ENCODE measurements at regions not wholly inside any gene's neighbourhood (a gene's known extent, or its start where the extent isn't known, plus 50 kb on each side); places are given as distances from the start of the nearest gene placed in this dataset.

DNA sequence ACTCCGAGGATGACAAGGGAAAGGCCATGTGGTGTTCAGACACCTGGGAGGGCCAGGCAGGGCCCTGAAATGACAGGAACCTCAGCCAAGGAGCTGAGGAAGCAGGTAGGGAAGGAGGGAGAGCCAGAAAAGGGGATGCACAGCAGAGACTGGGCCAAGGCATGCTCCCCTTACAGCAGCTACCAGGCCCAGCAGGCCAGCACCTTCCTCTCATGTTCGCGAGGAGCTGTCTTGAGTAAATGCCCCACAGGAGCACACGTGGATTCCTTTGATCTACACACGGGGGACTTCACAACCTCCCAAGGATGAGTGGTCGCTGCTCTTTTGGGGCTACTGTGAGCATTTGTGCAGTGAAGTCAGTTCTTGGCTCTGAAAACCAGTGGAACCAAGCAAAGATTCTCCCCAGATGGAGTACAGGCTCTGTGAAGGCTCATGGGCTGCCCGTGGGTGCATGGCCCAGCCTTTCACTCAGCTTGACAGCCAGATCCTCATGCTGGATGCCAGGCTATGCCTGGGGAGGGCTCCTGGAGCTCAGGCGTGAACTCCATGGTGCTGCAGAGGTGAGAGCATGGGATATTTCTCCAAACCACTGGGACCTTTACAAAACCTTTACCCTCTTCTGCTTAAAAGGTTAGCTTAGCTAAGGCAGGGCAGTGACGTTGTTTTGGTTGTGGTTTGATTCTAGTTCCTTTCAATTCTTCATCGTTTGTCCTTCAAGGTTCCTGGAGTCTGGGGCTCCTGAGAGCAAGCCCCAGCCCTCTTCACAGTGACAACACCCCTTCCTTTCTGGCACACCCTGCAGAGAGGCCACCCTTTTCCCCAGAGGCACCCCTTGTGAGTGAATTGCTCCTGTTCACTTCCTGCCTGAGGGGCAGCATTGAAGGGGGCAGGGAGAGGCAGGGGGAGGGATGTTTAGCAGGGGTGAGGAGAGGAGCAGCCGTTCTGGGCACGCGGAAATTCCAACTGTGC is 74.2 kb upstream of the ZPBP start:
- DNase-seq (ENCODE audit: low read depth in 2 of 2), result no peak

DNA sequence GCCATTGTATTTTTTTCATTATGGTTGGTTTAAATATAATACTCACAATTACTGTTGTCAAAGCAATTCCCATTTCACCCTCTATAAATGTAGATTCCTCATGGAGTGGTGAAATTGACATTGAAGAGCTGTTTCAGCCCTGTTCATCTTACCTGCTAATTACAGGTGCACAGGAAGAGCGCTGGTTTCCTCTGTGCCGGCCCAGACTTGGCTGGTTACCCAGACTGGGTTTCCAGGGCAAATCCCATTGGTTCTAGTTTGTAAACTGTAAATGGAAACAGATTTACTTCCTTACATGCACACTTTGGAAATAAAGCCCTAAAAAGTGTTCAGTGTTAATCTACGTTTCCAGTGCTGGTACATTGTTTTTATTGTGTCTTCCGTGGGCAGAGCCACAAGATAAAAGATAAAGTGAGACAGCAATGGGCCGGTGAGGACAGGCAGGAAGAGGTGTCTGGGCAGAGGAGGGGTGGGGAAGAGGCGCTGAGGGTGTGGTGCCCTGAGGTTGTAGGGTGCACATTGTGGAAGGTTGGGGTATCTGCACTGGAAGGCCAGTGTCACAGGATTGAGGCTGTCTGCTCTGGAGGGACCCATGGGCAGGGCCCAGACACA is 71.6 kb upstream of the ZPBP start:
- no peak for DNase-seq (ENCODE audit: low read depth in 2 of 2)

DNA sequence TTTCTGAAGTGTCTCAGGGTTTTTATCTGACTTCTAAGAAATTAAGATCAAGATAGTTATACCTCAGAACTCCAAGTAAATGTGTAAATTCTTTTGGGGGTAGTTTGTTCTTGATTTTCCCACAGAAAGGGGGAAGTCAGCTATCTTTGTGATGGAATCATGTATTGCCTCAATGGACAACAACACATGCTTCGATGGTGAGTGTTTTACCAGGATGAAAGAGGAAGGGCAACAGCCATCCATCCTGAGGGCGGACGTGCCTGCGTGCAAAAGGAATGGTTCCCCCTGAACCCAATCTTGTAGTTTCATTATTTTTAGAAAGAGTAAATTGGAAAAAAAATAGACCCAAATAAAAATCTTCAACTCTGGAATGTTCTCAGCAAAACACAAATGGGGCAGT is 67.2 kb upstream of the ZPBP start:
- no peak for DNase-seq (ENCODE audit: low read depth in 2 of 2)

DNA sequence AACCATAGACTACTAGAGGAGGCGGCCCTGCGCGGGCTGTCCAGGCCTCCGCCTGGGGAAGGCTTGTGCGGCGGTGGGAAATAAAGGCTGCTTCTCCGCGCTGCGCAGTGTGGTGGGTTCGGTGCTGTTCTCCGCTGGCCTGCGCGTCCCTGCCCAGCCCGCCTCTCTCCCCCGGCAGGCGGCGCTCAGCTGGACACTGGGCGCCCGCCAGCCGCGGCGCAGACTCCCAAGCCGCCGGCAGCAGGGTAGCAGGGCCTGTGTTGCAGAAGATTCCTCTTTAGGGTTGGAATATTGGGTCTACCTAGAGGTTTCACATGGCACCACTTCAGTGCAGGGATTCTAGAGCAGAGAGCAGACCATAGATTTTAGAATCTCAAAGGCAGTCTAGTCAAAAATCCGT is 66.1 kb upstream of the ZPBP start:
- DNase-seq (ENCODE audit: low read depth in 2 of 2), result no peak

DNA sequence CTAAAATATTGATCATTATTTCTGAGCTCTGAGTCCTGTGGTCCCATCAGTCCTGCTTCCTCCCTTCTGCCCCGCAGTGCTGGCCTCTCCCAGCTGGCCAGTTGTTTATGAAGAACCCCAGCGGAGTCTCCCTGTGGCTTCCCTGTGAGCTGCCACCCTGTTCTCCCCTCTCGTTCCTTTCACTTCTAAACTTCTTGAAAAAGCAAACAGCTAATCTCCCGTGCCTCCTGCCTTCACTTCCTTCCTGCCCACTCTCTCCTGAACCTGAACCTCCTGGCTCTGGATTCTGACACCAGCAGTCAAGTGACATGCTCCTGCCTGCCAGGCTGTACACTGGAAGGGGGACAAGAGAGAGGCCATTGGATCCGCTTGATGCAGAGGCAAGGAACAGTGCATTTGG is 63.7 kb upstream of the ZPBP start:
- DNase-seq (ENCODE audit: low read depth in 2 of 2), result no peak

DNA sequence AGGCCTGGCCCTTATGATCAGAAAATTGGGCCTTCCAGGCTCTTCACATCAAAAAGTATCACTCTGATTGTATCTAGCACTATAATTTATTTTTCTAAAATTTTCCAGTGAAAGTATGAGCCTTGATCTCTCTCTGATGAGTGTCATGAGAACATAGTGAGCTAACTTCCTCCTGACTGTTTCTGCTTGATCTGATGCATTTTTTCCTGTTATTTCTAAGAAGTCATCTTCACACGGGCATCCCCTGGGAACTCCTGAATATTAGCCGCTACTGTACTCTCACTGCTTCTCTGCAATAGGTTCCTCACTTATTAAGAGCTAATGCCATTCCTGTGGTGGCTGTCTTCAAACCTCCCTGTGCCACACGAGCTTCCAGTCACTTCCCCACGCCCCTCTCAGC is 63.1 kb upstream of the ZPBP start:
- no peak for DNase-seq (ENCODE audit: low read depth in 2 of 2)

DNA sequence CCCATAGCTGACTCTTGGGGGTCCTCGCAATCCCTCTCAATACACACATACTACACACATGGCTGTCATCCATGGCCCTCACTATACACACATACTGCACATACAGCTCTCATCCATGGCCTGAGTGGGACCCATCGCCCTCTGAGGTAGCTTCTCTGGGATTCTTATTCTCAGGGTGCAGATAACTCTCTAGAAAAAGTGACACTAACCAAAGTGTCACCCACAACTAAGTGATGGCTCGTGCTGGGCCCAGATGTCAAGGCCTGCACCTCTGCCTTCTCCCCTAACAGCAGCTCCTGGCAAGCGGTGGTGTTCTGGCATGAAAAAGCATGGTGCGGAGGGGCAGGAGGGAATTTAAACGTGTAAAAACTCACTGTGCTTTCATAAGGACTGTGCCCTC is 62.7 kb upstream of the ZPBP start:
- DNase-seq (ENCODE audit: low read depth in 2 of 2), result no peak

DNA sequence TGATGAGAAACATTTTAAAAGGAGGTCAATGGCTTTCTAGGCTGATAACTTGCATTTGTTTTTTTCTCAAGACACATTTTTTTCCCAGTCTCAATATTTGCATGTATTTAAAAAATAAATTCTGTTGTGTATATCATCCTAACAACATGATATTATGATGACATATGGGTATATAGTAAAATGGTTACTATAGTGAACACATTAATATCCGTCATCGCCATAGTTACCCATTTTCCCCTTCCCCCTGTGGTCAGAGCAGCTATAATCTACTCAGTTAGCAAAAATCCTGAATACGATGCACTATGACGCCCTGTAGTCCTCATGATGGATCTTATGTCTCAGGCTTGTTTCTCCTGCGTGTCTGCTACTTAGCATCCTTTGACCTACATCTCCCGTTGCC is 60.9 kb upstream of the ZPBP start:
- no peak for DNase-seq (ENCODE audit: low read depth in 2 of 2)

DNA sequence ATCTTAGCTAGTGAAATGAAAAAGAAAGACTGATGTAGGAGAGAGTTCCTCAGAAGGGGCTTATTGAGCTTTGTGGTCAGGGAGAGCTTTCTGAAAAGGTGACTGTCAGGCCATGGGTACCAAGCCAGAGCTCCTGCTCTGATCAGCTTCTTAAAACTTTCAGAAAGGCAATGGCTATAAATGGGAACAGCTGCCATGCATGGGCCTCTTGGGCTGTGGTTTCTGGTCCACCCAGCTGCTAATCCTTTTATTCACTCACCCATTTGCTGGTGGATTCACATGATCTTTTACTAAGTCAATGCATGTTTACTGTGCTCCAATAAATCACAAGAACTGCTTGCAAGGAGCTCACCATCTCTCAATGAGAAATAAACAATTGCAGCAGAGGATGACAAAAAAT is 60.1 kb upstream of the ZPBP start:
- DNase-seq (ENCODE audit: low read depth in 2 of 2), result no peak

DNA sequence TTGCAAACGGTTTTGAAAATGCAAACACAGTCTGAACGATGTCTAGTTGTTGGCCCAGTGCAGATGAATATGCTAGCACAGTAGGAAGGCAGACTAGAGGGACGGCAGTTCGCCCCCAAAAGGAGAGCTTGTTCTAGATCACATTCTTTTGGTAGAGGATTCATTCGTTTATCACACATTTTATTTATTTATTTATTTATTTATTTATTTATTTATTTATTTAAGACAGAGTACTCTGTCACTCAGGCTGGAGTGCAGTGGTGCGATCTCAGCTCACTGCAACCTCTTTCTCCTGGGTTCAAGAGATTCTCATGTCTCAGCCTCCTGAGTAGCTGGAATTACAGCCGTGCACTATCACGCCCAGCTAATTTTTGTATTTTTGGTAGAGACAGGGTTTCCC is 59.4 kb upstream of the ZPBP start:
- no peak for DNase-seq (ENCODE audit: low read depth in 2 of 2)

DNA sequence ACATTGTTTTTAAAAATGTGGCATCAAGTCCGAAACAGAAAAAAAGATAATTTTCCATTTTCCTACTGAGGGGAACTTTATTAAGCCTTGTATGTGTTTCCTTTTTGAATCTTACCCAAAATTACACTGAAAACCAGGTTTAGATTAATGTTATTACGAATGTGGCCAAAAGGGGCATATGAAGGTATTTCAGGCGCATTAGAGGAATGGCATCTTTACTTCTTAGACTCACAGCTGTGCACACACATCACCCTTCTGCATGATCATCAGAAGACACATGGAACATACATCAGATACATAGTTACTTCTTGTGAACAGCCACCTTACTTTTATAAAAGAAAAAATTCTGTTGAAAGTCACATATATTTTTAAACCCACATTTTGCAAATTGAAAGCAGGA is 58.6 kb upstream of the ZPBP start:
- DNase-seq (ENCODE audit: low read depth in 2 of 2), result no peak

DNA sequence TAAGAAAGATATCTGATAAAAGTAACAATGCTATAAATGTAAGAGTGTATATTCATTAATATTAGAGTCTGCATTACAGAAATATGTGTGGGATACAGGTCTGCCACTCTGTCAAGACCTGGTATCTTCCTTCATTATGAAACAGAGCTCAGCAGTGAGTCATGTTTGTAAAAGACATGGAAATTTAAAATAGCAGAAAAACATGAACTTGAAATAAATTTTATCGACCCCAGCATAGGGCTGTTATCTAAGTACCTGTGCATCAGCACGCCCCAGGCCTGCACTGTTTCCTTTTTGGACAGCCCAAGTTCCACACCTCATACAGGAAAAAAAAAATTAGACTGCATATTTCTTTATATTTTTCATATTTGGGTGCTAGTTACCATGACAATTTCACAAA is 58.0 kb upstream of the ZPBP start:
- DNase-seq (ENCODE audit: low read depth in 2 of 2), result no peak

DNA sequence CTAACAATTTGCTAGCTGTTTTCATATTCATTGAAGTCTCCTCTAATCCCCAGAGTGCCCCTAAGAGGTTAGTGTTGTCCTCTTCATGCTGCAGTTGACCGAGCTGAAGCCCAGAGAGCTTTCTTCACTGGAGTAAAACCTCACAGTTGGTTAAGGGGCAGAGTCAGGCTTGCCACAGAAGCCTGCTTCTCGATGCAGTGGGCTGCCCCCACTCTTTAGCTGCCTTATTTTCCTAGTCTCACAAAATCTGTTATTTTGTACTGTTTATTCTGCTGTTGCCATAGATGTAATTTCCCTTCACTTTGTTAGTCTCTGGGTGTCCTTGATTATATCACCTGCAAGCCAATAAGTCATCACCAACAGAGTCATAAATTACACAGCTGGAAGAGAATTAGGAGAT is 56.3 kb upstream of the ZPBP start:
- no peak for DNase-seq (ENCODE audit: low read depth in 2 of 2)

DNA sequence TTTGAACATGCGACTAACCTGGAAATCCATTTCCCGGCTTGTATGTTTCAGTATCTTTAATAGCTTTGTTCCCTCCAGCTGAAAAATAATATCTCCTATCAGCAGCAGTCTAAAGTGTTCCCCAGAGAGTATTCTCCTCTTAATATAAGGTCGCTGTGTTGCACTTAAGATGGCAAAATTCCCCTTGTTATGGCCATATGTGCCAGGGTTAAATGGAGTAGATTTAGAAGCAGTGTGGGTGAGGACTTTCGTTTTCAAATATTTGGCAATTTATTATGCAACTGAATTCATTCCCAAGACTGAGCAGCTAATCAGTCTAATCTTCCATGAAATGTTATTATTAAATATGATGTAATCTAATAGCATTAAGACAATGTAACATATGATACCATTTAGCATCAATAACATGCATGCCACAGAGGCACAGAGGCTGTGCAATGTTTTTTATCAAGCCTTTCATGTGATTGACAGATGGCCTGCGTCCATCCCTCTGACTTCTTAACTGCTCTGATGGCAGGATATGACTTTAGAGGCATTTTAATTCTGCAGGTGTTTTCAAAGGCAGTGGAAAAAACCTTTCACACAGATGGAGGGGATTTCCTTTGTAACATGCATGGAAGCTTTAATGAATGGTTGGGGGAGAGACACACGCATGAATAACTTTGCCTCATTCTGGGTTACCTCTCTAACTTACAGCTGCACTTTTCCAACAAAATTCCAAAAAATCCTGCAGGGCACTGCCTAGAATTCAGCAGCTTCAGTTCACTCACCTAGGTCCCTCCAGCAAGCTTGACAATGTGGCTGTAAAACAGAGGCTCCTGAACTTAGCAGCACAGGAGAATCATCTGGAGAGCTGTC is 55.1 kb upstream of the ZPBP start:
- DNase-seq (ENCODE audit: low read depth in 2 of 2), result no peak

DNA sequence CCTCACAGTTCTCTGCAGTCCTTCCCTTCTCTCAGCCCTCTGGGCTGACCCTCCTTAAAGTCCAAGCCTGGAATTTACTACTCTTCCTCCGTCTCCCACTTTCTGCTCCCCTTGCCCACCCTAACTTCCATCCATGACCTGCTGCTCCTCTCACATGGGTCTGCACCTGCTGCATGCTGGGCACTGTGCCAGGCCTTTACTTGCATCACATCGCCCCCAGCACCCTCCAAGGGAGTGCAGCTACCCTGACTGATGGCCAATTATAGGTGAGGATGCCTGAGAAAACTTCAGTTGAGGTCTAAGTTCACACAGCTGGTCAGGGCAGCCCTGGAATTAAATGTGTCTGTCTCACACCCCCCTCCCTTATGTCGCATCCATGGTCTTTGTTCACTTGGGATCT is 53.6 kb upstream of the ZPBP start:
- DNase-seq (ENCODE audit: low read depth in 2 of 2), result no peak

DNA sequence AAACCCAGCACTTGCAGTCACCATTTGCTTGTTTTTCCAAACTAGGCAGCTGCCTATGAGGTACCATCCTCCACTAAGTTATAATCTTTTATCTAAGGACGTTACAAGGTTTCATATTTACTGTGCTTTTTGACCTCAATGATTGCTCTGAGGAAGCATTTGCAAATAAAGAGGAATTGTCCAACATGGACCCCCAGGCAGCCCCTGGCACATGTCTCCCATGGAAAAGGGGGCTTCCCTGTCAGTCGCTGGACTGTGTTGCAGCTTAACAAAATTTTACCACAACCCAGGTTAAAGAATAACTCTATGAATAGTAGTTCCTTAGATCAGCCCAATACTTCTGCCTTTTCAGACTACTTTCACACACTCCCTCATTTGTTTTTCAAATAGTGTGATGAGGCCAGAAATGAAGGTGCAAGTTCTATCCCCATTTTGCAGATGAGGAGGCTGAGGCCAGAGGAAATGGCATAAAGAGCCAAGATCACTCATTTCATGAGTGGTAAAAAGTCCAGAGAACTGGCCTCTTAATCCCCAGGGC is 52.8 kb upstream of the ZPBP start:
- no peak for DNase-seq (ENCODE audit: low read depth in 2 of 2)

DNA sequence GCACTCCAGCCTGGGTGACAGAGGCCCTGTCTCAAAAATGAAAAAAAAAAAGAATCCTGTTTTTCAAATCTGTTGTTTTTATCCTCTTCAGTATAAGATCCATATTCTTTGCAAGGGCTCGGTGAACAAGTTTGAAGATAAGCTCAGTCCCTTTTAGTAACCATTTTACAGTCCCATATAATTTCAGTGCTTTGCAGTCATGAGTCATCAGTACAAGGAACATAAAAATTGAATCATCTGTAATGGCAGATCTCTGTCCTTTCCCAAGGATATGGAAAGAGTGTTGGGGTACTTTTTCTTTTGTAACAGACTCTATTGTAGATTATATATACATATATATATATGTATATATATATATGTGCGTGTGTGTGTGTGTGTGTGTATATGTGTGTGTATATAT is 52.2 kb upstream of the ZPBP start:
- no peak for DNase-seq (ENCODE audit: low read depth in 2 of 2)

Measured in activated CD4-positive, alpha-beta T cell treated with anti-CD3 and anti-CD28 coated beads for 24 hours (primary cell).